Fibroblast of villous mesenchyme (primary cell): ENCODE measurements at regions not wholly inside any gene's neighbourhood (a gene's known extent, or its start where the extent isn't known, plus 50 kb on each side); places are given as distances from the start of the nearest gene placed in this dataset.

ENCODE experiments used
- DNase-seq: peaks from one replicate; pipeline ENCODE4 v3.0.0-alpha.2; 2010; ENCODE audit warnings: low read depth
- H3K4me3 ChIP-seq: 2 replicates; pipeline ENCODE4 v1.5.1; 2011; ENCODE audit warnings: low read depth, mild to moderate bottlenecking, low read length
- CTCF ChIP-seq: IDR thresholded peaks from 2 replicates; pipeline ENCODE4 v1.5.1; 2012; ENCODE audit warnings: low read depth, mild to moderate bottlenecking, low read length; ENCODE audit not compliant: insufficient read depth

- no peak for TF ChIP-seq CTCF
- H3K4me3 ChIP-seq, result no peak overlapping the region
- DNase-seq, result no peak
Measured at GRCh38 chr7:21318916-21319270, 109.0 kb upstream of the SP4 start.

GRCh38 chr7:21326241-21326640, 101.6 kb upstream of the SP4 start:
- no peak for TF ChIP-seq CTCF

GRCh38 chr7:21326921-21327320, 101.0 kb upstream of the SP4 start:
- no peak for TF ChIP-seq CTCF
- DNase-seq, result no peak
- H3K4me3 ChIP-seq, result no peak overlapping the region

More at GRCh38 chr7:21326241-21326640, 101.6 kb upstream of the SP4 start:
- no peak for DNase-seq
- H3K4me3 ChIP-seq, result no peak overlapping the region

GRCh38 chr7:21327422-21328409, 100.2 kb upstream of the SP4 start:
- TF ChIP-seq CTCF, result no peak
- no peak overlapping the region for H3K4me3 ChIP-seq
- no peak for DNase-seq

- DNase-seq, result no peak
- no peak overlapping the region for H3K4me3 ChIP-seq
- no peak for TF ChIP-seq CTCF
Measured at GRCh38 chr7:21330462-21331178, 97.3 kb upstream of the SP4 start.

- DNase-seq, result no peak
- no peak overlapping the region for H3K4me3 ChIP-seq
- TF ChIP-seq CTCF, result no peak
Measured at GRCh38 chr7:21334906-21335305, 93.0 kb upstream of the SP4 start.
